BLaER1 treated with 17β-estradiol and CSF1 and Interleukin-3, amounts not matched to agents 10 nM and 100 nM (cell line): ENCODE measurements at regions not wholly inside any gene's neighbourhood (a gene's known extent, or its start where the extent isn't known, plus 50 kb on each side); places are given as distances from the start of the nearest gene placed in this dataset.
A peak's percentile ranks its signal among the peaks of the same experiment; 100 is the strongest.

Source experiments
- H3K27ac ChIP-seq, 11 experiments: shearing (Covaris generic); formaldehyde crosslinking; 2 replicates each; pipeline ENCODE4 v1.8.1; 2022
- H3K27me3 ChIP-seq, 11 experiments: shearing (Covaris generic); formaldehyde crosslinking; 2 replicates each; pipeline ENCODE4 v1.8.1; 2022
- H3K36me3 ChIP-seq, 11 experiments: shearing (Covaris generic); formaldehyde crosslinking; 2 replicates each; pipeline ENCODE4 v1.8.1; 2022
- H3K4me1 ChIP-seq, 10 experiments: shearing (Covaris generic); formaldehyde crosslinking; 2 replicates each; pipeline ENCODE4 v1.8.1; 2022
- H3K4me2 ChIP-seq, 11 experiments: shearing (Covaris generic); formaldehyde crosslinking; 2 replicates each; pipeline ENCODE4 v1.8.1; 2022
- H3K4me3 ChIP-seq, 10 experiments: shearing (Covaris generic); formaldehyde crosslinking; 2 replicates each; pipeline ENCODE4 v1.8.1; 2022
- H3K9ac ChIP-seq, 11 experiments: shearing (Covaris generic); formaldehyde crosslinking; 2 replicates each; pipeline ENCODE4 v1.8.1; 2022
- H3K9me3 ChIP-seq, 11 experiments: shearing (Covaris generic); formaldehyde crosslinking; replicated peaks in 1 of 11; 2 replicates each; pipeline ENCODE4 v1.8.1; 2022
- H4K20me1 ChIP-seq, 11 experiments: shearing (Covaris generic); formaldehyde crosslinking; 2 replicates each; pipeline ENCODE4 v1.8.1; 2022
- Cebpa-rat ChIP-seq, 11 experiments: shearing (Covaris generic); IDR thresholded peaks; 2 replicates each; pipeline ENCODE4 v1.8.1; 2022

DNA sequence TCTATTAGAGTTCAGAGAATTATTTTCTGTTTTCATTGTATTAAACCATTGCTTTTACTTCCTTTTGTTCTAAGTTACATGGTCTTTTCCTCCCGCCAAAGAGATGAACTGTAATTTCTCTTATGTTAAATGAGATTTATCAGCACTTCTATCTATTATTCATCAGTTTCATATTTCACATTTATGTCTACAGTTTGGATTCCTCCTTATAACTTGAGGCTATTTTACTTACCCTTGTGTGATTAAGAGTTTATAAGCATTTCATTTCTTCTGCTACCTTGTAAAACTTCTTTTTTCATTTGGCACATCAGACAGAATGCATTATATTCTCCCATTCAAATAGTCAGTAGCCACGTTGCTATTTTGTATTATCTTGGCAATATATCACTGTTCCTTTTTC is 248.2 kb downstream of the PLA2G4A start:
- no peak overlapping the region for H3K4me2 ChIP-seq

GRCh38 chr1:187078321-187078720 is 249.6 kb downstream of the PLA2G4A start:
- Histone ChIP-seq H3K27ac (no peak overlapping the region), H3K36me3 (0 out of 22 replicates have a peak, but pooled peaks cover 0 to 3% (median 0%) of the 10 kb centered on the region in 11 experiments), H3K4me2 (no peak overlapping the region), H4K20me1 (no peaks in the 10 kb centered on the region), H3K9me3 (peaks cover 13 to 19% (median 17%) of the 10 kb centered on the region in 11 experiments; a peak in 21 of 22 replicates), H3K4me1 (no peaks in the 10 kb centered on the region), H3K4me3 (no peak overlapping the region), H3K27me3 (no peaks in the 10 kb centered on the region), H3K9ac (no peak overlapping the region)
- no peak for TF ChIP-seq Cebpa-rat (IDR thresholded peaks at IDR 0.05)

More for the DNA sequence above, 248.2 kb downstream of the PLA2G4A start:
- no peaks in the 10 kb centered on the region for H3K4me1 ChIP-seq
- no peak for TF ChIP-seq Cebpa-rat (IDR thresholded peaks at IDR 0.05)
- H3K9ac ChIP-seq, result no peak overlapping the region
- no peaks in the 10 kb centered on the region for H4K20me1 ChIP-seq
- H3K36me3 ChIP-seq, result 0 out of 22 replicates have a peak, but pooled peaks cover 0 to 3% (median 0%) of the 10 kb centered on the region in 11 experiments
- no peak overlapping the region for H3K27ac ChIP-seq
- H3K4me3 ChIP-seq, result no peak overlapping the region
- H3K9me3 ChIP-seq, result peaks cover 13 to 21% (median 17%) of the 10 kb centered on the region in 11 experiments; a peak in 21 of 22 replicates
- no peaks in the 10 kb centered on the region for H3K27me3 ChIP-seq

- H4K20me1 ChIP-seq, result no peaks in the 10 kb centered on the region
- TF ChIP-seq Cebpa-rat (IDR thresholded peaks at IDR 0.05), result no peak
- no peaks in the 10 kb centered on the region for H3K4me1 ChIP-seq
- 0 out of 22 replicates have a peak, but pooled peaks cover 0 to 3% (median 0%) of the 10 kb centered on the region in 11 experiments for H3K36me3 ChIP-seq
- H3K27ac ChIP-seq, result no peak overlapping the region
- no peaks in the 10 kb centered on the region for H3K27me3 ChIP-seq
- no peak overlapping the region for H3K4me2 ChIP-seq
- no peak overlapping the region for H3K4me3 ChIP-seq
- H3K9me3 ChIP-seq, result peaks cover 10 to 15% (median 13%) of the 10 kb centered on the region in 11 experiments; a peak in 21 of 22 replicates
- no peak overlapping the region for H3K9ac ChIP-seq
These were observed 250.2 kb downstream of the PLA2G4A start for GRCh38 chr1:187078916-187079315.

DNA sequence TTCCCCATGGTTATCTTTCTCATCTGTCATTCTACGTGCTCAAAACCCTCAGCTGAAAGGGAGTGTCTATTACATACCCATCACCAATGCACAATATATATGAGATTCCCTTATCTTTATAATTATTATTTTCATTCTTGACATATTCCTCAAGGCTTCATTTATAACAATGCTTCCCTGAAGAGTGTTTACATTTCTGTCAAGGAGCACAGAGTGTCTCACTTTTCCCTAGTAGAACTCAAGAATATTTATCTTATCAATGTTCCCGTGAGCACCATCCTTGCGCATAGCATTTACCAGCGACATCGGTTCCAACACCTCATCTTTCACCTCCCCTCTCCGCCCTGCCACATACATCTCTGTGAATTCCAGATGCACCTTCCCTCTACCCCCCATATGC is 250.6 kb downstream of the PLA2G4A start:
- H3K9ac ChIP-seq, result no peak overlapping the region
- H3K4me3 ChIP-seq, result no peak overlapping the region
- no peaks in the 10 kb centered on the region for H3K27me3 ChIP-seq
- no peaks in the 10 kb centered on the region for H4K20me1 ChIP-seq
- H3K27ac ChIP-seq, result no peak overlapping the region
- no peaks in the 10 kb centered on the region for H3K4me1 ChIP-seq
- TF ChIP-seq Cebpa-rat (IDR thresholded peaks at IDR 0.05), result no peak
- no peak overlapping the region for H3K4me2 ChIP-seq
- H3K36me3 ChIP-seq, result 0 out of 22 replicates have a peak, but pooled peaks cover 0 to 1% (median 0%) of the 10 kb centered on the region in 11 experiments
- H3K9me3 ChIP-seq, result peaks cover 6 to 11% (median 9%) of the 10 kb centered on the region in 11 experiments; a peak in 21 of 22 replicates

GRCh38 chr1:187091666-187092065 is 262.9 kb downstream of the PLA2G4A start:
- Histone ChIP-seq H3K4me2 (no peak overlapping the region), H4K20me1 (no peaks in the 10 kb centered on the region), H3K27me3 (no peaks in the 10 kb centered on the region), H3K4me3 (no peak overlapping the region), H3K9ac (no peak overlapping the region), H3K9me3 (peaks cover 0 to 10% (median 3%) of the 10 kb centered on the region in 11 experiments; a peak in 3 of 22 replicates), H3K27ac (no peak overlapping the region), H3K4me1 (peaks cover 0 to 6% (median 2%) of the 10 kb centered on the region in 10 experiments; a peak in 4 of 20 replicates), H3K36me3 (no peaks in the 10 kb centered on the region)
- TF ChIP-seq Cebpa-rat (IDR thresholded peaks at IDR 0.05), result no peak

DNA sequence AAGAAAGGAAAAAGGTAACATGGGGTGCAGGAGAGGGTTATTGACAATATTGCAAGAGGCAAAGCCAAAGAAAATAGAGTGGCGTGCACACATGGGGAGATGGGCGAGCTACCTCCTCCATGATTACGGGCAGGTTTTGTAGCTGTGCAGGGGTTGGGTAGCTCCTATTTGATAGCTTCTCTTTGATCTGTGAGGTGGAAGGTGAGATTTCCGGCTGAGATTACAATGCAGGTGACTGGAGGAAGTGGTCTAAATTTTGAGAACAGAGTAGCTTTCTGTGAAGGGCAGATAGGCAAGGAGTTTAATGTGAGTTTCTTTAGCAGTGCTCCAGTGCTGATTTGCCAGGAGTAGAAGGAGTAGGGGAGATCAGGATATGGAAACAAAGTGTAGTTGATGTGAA is 263.4 kb downstream of the PLA2G4A start:
- Histone ChIP-seq H3K4me3 (no peak overlapping the region), H4K20me1 (no peaks in the 10 kb centered on the region), H3K9me3 (peaks cover 0 to 10% (median 3%) of the 10 kb centered on the region in 11 experiments; a peak in 3 of 22 replicates), H3K4me1 (peaks cover 0 to 6% (median 2%) of the 10 kb centered on the region in 10 experiments; a peak in 4 of 20 replicates), H3K9ac (no peak overlapping the region), H3K4me2 (peak overlapping the region in 2 of 11 experiments; percentile 6 to 9; a peak in 1 of 22 replicates), H3K36me3 (no peaks in the 10 kb centered on the region), H3K27ac (no peak overlapping the region), H3K27me3 (no peaks in the 10 kb centered on the region)
- no peak for TF ChIP-seq Cebpa-rat (IDR thresholded peaks at IDR 0.05)

DNA sequence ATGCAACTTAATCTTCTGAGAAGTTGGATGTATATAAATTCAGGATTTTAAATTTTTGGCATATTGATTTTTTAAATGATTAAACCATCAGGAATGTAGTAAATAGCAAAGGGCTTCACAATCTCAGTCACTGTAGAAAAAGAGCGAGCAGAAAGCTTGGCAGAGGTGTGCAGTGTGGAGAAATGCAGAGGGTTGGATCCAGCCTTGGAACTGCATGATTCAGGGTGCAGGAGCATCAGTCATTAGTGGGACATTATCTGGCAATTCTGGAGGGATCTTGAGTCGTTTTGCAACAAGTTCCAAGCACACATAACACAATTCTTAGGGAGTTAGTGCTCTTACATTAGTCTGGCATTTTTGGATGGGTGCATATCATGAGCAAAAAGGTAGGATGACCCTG is 267.9 kb downstream of the PLA2G4A start:
- no peak overlapping the region for H3K9ac ChIP-seq
- H3K9me3 ChIP-seq, result peaks cover 0 to 16% (median 6%) of the 10 kb centered on the region in 11 experiments; a peak in 7 of 22 replicates
- H3K27me3 ChIP-seq, result no peaks in the 10 kb centered on the region
- H3K36me3 ChIP-seq, result no peaks in the 10 kb centered on the region
- H3K27ac ChIP-seq, result no peak overlapping the region
- TF ChIP-seq Cebpa-rat (IDR thresholded peaks at IDR 0.05), result no peak
- peaks cover 0 to 6% (median 2%) of the 10 kb centered on the region in 10 experiments; a peak in 4 of 20 replicates for H3K4me1 ChIP-seq
- H4K20me1 ChIP-seq, result no peaks in the 10 kb centered on the region
- H3K4me2 ChIP-seq, result no peak overlapping the region
- no peak overlapping the region for H3K4me3 ChIP-seq

DNA sequence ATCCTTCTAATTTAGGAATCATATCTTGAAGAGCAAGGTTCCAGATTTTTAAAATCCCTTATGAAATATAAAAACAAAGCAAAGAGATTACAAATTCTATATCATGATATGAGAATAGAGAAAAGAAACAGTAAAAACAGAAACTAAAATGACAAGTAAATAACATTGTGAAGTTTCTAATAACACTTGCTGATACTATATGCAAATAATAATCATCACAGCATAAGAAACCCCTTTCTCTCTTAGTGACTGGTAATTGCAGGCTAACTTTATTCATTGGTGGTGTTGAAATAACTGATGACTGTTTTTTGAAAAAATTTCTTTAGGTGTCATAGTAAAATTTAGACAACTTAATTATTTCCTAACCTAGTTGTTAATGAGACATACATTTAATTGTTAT is 281.6 kb downstream of the PLA2G4A start:
- Histone ChIP-seq H3K9ac (no peak overlapping the region), H4K20me1 (no peaks in the 10 kb centered on the region), H3K9me3 (no peaks in the 10 kb centered on the region; a peak in 1 of 22 replicates), H3K4me2 (no peak overlapping the region), H3K36me3 (no peaks in the 10 kb centered on the region), H3K27ac (no peak overlapping the region), H3K4me1 (no peaks in the 10 kb centered on the region), H3K27me3 (no peaks in the 10 kb centered on the region), H3K4me3 (no peak overlapping the region)
- TF ChIP-seq Cebpa-rat (IDR thresholded peaks at IDR 0.05), result no peak

DNA sequence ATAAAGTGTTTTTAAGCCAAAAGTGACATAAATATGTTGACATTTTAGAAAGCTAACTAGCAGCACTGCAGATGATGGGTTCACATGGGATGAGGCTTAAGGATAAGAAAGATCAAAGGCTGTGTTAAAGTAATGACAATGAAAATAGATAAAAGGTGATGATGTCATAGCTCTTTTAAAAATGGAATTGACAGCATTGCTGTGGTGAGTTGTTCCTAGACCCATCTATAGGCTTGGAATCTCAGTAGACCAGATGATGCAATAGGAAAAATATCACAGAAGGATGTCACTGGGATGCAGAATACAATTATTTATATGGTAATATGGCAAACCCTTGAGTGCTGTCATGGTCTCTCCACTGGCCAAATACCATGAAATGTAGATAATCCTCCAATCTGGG is 286.0 kb downstream of the PLA2G4A start:
- H3K27ac ChIP-seq, result no peak overlapping the region
- no peak overlapping the region for H3K4me2 ChIP-seq
- no peak overlapping the region for H3K9ac ChIP-seq
- no peak overlapping the region for H3K4me3 ChIP-seq
- TF ChIP-seq Cebpa-rat (IDR thresholded peaks at IDR 0.05), result no peak
- H3K27me3 ChIP-seq, result no peaks in the 10 kb centered on the region
- H3K9me3 ChIP-seq, result peaks cover 0 to 17% (median 7%) of the 10 kb centered on the region in 11 experiments; a peak in 10 of 22 replicates
- no peaks in the 10 kb centered on the region; a peak in 1 of 22 replicates for H3K36me3 ChIP-seq
- no peaks in the 10 kb centered on the region for H4K20me1 ChIP-seq
- H3K4me1 ChIP-seq, result no peaks in the 10 kb centered on the region

GRCh38 chr1:187121661-187122060 is 292.9 kb downstream of the PLA2G4A start:
- no peak overlapping the region for H3K4me2 ChIP-seq
- no peak for TF ChIP-seq Cebpa-rat (IDR thresholded peaks at IDR 0.05)
- no peak overlapping the region for H3K4me3 ChIP-seq
- H3K9me3 ChIP-seq, result peaks cover 10 to 64% (median 33%) of the 10 kb centered on the region in 11 experiments
- H3K9ac ChIP-seq, result no peak overlapping the region
- no peaks in the 10 kb centered on the region for H4K20me1 ChIP-seq
- peaks cover 0 to 9% (median 0%) of the 10 kb centered on the region in 11 experiments; a peak in 3 of 22 replicates for H3K36me3 ChIP-seq
- no peak overlapping the region for H3K27ac ChIP-seq
- peaks cover 0 to 34% (median 0%) of the 10 kb centered on the region in 10 experiments; a peak in 6 of 20 replicates for H3K4me1 ChIP-seq
- no peaks in the 10 kb centered on the region for H3K27me3 ChIP-seq
